ENCODE measurements at regions not wholly inside any gene's neighbourhood (a gene's known extent, or its start where the extent isn't known, plus 50 kb on each side); places are given as distances from the start of the nearest gene placed in this dataset.

- intact Hi-C loops (cut with DNase I; ENCODE audit: low total_unique reads) (no loop called here), in situ Hi-C loops (cut with MboI; ENCODE audit: low sequenced_read_pairs in 4 of 4) (no loop called here)
- Histone ChIP-seq H3K36me3 (no peaks in the 10 kb centered on the region), H3K27ac (no peak overlapping the region), H3K4me1 (no peaks in the 10 kb centered on the region), H3K27me3 (no peaks in the 10 kb centered on the region), H3K9me3 (no peaks in the 10 kb centered on the region), H3K4me3 (no peak overlapping the region)
- no peak for TF ChIP-seq POLR2A (IDR thresholded peaks at IDR 0.05)
- no peak for TF ChIP-seq CTCF (IDR thresholded peaks at IDR 0.05 in 4 of 5, conservative IDR thresholded peaks at IDR 0.05 in 1 of 5)
- no peak for DNase-seq
- no peak for ATAC-seq
These were observed 90.3 kb upstream of the UBL3 start for GRCh38 chr13:29940715-29941114.

- intact Hi-C loops (cut with DNase I; ENCODE audit: low total_unique reads) (no loop called here), in situ Hi-C loops (cut with MboI; ENCODE audit: low sequenced_read_pairs in 4 of 4) (no loop called here)
- TF ChIP-seq CTCF (IDR thresholded peaks at IDR 0.05 in 4 of 5, conservative IDR thresholded peaks at IDR 0.05 in 1 of 5) (no peak), POLR2A (IDR thresholded peaks at IDR 0.05) (no peak)
- no peaks in the 10 kb centered on the region for H3K4me1 ChIP-seq
- H3K36me3 ChIP-seq: no peaks in the 10 kb centered on the region
- no peaks in the 10 kb centered on the region for H3K9me3 ChIP-seq
- H3K27me3 ChIP-seq: no peaks in the 10 kb centered on the region
- no peak overlapping the region for H3K4me3 ChIP-seq
- DNase-seq: no peak
- no peak overlapping the region for H3K27ac ChIP-seq
- no peak for ATAC-seq
These were observed 88.7 kb upstream of the UBL3 start for GRCh38 chr13:29939158-29939557.

GRCh38 chr13:29937841-29938240 is 87.4 kb upstream of the UBL3 start:
- Histone ChIP-seq H3K27ac (no peak overlapping the region), H3K27me3 (no peaks in the 10 kb centered on the region), H3K9me3 (no peaks in the 10 kb centered on the region), H3K4me3 (no peak overlapping the region), H3K36me3 (no peaks in the 10 kb centered on the region), H3K4me1 (no peaks in the 10 kb centered on the region)
- no peak for TF ChIP-seq POLR2A (IDR thresholded peaks at IDR 0.05)
- no peak for TF ChIP-seq CTCF (IDR thresholded peaks at IDR 0.05 in 4 of 5, conservative IDR thresholded peaks at IDR 0.05 in 1 of 5)
- intact Hi-C loops (cut with DNase I; ENCODE audit: low total_unique reads) (no loop called here), in situ Hi-C loops (cut with MboI; ENCODE audit: low sequenced_read_pairs in 4 of 4) (no loop called here)
- ATAC-seq (no peak), DNase-seq (no peak)

GRCh38 chr13:29937379-29937778 is 87.0 kb upstream of the UBL3 start:
- Histone ChIP-seq H3K27ac (no peak overlapping the region), H3K36me3 (no peaks in the 10 kb centered on the region), H3K9me3 (no peaks in the 10 kb centered on the region), H3K4me1 (no peaks in the 10 kb centered on the region), H3K4me3 (no peak overlapping the region), H3K27me3 (no peaks in the 10 kb centered on the region)
- DNase-seq (no peak), ATAC-seq (no peak)
- intact Hi-C loops (cut with DNase I; ENCODE audit: low total_unique reads): no loop called here
- in situ Hi-C loops (cut with MboI; ENCODE audit: low sequenced_read_pairs in 4 of 4): no loop called here
- no peak for TF ChIP-seq CTCF (IDR thresholded peaks at IDR 0.05 in 4 of 5, conservative IDR thresholded peaks at IDR 0.05 in 1 of 5)
- TF ChIP-seq POLR2A (IDR thresholded peaks at IDR 0.05): no peak

- intact Hi-C loops (cut with DNase I; ENCODE audit: low total_unique reads): no loop called here
- Histone ChIP-seq H3K27ac (no peak overlapping the region), H3K4me3 (no peak overlapping the region), H3K4me1 (no peaks in the 10 kb centered on the region), H3K9me3 (no peaks in the 10 kb centered on the region), H3K27me3 (no peaks in the 10 kb centered on the region), H3K36me3 (no peaks in the 10 kb centered on the region)
- in situ Hi-C loops (cut with MboI; ENCODE audit: low sequenced_read_pairs in 4 of 4): no loop called here
- no peak for DNase-seq
- no peak for TF ChIP-seq CTCF (IDR thresholded peaks at IDR 0.05 in 4 of 5, conservative IDR thresholded peaks at IDR 0.05 in 1 of 5)
- no peak for TF ChIP-seq POLR2A (IDR thresholded peaks at IDR 0.05)
- no peak for ATAC-seq
These were observed 86.5 kb upstream of the UBL3 start for GRCh38 chr13:29936956-29937355.

Data from gastrocnemius medialis (tissue), 4 donors.